Fibroblast of skin of scalp (primary cell): ENCODE measurements at regions not wholly inside any gene's neighbourhood (a gene's known extent, or its start where the extent isn't known, plus 50 kb on each side); places are given as distances from the start of the nearest gene placed in this dataset.

Experiments used
- DNase-seq: peaks from one replicate; pipeline ENCODE4 v3.0.0-alpha.2; 2013

DNA sequence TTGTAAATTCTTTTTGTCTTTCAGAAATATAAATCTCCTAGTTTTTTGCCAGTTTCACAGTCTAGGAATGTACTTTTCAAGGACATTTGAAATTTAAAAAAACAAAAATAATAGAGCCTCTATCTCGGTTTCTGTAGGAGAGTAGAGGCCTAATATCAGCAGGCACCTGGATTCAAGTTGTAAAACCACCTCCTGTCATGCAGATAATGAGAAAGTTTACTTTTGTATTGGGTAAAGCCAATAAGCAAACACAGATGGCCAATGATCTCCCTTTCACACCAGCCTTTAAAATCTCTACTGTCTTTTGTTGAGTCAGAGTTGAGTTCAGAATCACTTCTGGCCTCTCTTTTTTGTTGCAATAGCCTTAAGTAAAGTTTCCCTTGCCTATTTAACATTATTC lies 1499.9 kb downstream of the PCDH18 start:
- no peak for DNase-seq

DNA sequence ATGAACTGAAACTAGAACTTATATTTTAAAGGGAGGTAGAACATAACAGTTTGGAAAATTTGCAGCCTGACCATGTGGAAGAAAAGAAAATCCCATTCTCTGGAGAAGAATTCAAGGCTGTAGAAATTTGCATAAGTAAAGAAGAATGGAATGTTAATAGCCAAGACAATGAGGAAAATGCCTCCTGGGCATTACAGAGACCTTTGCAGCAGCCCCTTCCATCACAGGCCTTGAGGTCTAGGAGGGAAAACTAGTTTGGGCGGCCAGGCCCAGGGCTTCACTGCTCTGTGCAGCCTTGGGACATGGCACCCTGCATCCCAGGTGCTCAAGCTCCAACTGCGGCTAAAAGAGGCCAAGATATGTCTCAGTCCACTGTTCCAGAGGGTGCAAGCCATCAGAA lies 1506.8 kb downstream of the PCDH18 start:
- DNase-seq: no peak

DNA sequence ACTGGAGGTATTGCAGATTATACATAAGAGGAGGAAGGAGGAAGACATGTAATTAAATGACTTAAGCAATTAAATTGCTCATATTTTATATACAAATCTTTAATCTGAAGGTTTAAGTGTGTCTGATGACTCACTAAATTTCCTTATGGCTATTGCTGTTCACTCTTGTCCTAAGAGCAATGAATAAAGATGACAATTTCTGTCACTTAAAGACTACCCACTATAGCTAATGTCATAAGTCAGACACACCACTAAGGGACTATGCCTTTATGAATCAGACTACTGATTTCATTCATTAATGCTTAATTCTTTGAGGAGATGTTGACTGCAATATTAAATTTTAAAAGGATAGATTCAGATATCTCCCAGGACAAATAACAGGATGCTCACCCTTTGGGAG lies 1514.7 kb downstream of the PCDH18 start:
- no peak for DNase-seq

DNA sequence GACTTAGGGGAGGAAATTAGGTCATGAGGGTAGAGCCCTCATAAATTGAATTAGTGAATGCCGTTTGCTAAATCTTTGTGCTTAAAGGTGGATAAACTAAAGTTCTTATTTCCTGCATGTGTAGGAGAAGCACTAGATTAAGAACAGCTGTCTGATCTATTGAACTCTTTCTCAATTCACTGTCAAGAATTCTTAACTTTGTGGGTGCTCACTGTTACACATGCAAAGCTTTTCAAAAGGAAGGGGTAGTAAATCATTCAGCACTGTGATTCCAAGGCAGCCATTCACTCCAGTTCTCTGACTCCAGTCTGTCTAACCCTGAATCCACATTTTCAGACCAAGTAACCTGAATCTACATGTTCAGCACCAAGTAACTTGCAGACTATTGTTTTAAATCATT lies 1520.1 kb downstream of the PCDH18 start:
- DNase-seq: no peak

DNA sequence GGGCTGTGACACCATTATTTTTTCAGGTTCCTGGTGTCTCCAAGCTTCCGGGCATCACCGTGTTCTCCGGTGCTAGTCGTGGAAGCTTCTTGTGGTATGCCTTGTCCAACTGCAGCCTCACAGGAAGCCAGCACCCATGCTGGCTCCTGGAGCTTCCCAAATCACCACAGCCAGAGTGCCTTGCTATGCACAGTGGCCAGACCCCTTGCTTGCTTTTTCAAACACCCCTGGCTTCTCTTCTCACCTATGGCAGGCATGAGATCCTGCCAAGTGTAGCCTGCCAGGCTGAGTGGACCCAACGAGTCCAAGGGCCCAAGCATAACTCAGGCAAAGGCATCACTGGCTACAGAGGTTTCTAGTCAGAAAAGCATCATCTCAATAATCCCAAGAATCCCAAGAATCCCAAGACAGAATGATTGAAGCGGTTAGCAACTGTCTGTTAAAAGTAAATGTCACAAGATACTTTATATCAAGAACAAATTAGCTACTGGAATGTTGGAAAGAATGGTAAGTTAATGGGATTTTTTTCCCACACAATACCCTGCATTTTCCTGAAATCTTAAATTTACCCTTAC lies 1522.9 kb downstream of the PCDH18 start:
- DNase-seq: no peak

DNA sequence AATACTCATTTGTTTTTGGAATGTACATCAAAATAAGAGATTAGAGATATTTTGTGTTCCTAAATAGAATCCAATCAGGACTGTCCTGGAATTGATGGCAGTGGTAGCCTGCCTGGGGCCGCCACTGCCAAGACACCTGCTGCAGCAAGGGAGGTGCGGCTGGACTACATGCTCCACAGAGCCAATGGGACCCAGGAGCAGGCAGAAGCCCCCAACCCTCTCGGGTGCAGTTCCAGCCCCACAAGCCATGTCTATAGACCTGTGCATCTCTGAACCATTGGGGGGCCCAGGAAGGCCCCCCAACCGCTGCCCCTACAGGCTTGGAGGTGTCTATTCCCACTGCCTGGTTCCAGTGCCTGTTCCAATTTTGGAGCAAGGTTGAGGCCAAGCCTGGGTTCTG lies 1524.3 kb downstream of the PCDH18 start:
- no peak for DNase-seq

DNA sequence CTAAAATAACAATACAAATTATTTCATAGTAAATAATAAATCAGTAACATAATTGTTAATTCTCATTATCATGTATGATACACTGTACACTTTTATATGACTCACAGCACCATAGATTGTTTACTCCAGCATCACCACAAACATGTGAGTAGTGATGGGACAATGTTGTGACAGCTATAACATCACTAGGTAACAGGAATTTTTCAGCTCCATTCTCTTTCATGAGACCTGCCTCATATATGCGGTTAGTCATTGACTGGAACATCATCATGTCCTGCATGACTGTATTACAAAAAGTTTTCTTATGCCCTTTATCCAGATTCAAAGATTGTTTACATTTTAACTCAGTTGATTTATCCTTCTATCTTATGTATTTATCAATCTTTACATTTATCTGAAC lies 1530.0 kb downstream of the PCDH18 start:
- DNase-seq: no peak

DNA sequence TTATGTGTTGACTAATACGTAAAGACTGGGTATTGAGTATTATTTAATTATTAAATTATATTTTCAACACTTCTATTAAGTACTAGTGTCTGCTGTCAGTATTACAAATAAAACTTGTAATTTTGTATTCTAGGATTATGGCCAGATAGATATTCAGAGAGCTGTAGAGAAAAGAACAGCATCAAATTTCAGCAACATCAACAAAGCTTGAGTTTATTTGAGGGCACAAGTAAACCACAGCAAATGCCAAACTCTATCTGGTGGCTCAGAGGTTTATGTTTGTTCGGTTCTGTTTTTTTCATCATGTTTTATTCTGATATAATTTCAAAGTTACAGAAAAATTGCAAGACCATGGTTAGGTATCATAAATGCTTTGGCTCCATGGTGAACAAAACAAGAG lies 1530.5 kb downstream of the PCDH18 start:
- DNase-seq: no peak

DNA sequence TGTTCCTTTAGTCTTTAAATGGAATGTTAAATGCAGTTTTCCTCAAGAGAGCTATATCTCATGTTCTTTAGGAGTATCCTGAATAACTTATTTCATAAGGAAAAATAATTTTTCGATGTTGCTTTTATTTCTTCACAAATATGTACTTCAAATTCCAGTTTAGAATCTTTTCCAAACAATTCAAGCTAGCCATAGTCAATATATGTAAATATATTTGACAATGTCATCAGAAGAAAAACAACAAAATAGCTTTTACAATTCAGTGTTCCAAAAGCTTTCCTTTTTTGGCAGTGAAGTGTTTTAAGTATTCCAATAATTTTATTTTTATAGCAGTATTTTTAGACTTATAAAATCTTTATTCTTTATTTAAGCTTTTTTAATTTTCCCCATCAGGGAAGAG lies 1532.0 kb downstream of the PCDH18 start:
- no peak for DNase-seq

DNA sequence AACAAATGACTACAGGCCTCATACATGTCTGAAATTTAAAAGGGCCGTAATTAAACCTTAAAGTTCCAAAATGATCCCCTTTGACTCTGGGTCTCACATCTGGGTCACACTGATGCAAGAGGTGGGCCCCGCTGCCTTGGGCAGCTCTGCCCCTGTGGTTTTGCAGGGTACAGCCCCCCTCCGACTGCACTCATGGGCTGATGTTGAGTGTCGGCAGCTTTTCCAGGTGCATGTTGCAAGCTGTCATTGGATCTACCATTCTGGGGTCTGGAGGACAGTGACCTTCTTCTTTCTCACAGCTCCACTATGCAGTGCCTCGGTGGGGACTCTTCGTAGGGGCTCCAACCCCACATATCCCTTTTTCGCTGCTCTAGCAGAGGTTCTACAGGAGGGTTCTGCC lies 1537.9 kb downstream of the PCDH18 start:
- no peak for DNase-seq

DNA sequence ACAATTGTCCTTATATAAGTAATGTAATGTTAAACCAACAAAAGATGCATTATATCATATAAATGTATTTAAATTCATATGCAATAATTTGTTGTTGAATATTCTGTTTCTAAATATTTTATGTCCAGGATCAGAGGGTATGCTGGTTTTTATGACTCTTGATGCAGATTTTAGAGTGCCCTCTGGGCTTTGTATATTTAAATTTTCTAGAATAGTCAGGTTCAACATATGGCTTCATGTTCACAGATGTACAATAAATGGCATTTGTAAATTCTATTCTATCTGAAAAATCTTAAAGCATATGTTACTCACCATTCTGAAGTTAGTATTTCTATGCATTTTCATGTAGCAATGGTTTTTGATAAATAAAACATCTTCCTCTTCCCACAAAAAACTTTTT lies 1555.4 kb downstream of the PCDH18 start:
- DNase-seq: no peak

DNA sequence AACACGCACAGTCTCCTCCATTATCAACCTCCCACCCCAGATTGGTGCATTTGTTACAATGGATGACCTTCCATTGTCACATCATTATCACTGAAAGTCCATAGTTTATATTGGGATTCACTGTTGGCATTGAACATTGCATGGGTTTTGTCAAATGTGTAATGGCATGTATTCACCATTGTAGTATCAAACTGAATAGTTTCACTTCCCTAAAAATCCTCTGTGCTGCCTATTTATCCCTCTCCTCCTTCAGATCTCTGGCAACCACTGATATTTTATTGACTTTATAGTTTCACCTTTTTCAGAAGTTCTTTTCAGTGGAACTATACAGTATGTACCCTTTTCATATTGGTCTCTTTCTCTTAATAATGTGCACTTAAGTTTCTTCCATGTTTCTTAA lies 1565.4 kb downstream of the PCDH18 start:
- DNase-seq: no peak

DNA sequence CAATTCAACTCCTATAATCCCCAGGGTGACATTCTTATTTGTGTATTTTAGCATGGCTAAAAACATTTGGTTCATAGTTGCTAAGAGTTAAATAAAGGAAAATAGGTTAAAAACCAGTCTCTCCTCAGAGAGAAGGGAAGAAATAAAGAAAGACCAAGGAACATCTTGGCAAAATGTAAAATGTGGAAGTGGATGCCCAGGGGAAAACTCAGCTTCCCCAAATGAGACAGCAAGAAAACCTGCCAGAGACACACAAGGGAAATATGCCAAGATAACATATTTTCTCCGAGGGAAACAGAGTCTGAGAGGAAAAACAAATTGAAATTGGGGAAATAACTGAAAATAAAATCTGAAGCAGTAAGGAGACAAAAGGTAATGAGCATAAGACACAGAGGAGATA lies 1569.3 kb downstream of the PCDH18 start:
- DNase-seq: no peak

DNA sequence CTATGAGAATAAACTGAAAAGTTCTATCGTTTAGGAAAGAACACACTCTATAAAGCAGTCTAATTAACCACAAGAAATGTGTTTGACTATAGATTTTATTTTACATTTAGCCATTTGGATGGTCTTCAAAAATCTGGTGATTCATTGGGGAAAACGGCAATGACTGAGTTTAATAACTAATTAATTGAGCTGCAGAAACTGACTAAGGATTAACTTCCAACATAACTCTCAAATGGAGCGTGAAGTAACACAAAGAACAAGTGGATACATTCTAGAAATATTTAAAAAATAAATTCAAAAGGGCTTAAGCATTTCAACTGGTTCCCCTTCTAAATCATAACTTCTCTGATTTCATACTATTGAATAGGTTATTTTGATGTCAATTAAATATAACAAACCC lies 1582.4 kb downstream of the PCDH18 start:
- no peak for DNase-seq

DNA sequence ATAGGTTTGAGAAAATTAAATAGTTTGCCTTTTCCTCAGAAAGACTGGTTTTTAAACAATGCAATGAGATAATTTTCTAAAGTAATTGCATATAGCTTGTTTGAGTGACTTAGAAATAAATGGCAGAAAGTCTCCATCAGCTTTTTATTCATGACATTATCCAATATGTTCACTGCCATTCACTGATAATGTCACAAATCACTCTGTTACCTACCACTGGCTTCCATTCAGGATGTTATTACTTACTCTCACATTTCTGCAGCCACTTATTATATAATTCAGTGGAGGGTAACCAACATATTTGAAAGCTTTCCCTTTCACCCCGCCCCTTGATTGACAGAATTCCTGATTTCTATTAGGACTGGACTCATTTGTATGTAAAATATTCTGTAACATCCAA lies 1583.5 kb downstream of the PCDH18 start:
- DNase-seq: no peak

DNA sequence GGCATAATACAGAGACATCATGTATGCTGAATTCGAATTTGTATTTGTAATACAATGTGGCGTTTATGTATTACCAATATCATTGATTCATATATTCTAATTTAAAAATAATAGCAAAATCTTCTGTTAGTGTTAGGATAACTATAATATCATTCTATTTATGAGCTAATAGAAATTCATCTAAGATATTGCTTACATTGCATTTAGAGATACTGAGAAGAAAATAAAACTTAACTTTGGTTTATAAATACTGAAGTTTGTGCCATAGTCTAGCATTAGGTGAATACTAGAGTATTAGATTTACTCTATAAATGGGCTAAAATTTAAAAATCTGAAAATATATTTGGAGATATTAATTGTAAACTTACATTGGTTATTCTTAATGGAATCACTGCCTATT lies 1590.6 kb downstream of the PCDH18 start:
- no peak for DNase-seq

DNA sequence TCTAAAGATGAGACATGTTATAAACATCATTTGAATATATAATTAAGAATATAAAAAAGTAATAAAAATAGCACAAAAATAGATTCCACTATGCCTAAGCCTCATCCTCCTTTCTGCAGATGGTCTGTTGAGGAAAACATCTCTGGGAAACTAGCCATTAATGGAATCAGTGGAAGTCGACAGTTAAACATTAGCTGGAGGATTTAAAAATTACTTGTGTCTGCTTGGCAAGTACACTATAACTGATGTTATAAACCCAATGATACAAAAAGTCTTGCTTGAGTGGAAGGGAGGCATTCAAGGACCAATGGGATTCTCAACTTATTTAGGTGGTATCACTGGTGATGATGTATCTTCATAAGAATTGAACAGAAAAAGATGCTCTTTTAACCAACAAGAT lies 1598.3 kb downstream of the PCDH18 start:
- DNase-seq: no peak

DNA sequence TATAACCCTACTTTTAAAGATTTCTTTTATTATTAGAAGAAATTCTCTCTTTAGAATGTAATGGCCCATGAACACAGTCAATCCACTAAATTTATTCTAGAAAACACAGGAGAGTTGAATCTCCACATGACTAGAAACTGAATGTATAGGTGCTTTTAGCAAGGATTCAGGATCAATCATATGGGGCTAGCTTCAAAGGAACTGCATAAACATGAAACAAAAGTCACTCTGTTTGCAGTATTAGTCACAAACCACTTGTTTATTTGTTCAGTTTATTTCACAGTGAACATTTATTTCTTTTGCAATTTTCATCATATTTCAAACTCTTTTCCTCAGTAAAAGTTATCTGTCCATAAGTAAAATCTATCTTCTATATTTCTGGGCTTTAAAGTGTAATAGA lies 1604.6 kb downstream of the PCDH18 start:
- DNase-seq: no peak

DNA sequence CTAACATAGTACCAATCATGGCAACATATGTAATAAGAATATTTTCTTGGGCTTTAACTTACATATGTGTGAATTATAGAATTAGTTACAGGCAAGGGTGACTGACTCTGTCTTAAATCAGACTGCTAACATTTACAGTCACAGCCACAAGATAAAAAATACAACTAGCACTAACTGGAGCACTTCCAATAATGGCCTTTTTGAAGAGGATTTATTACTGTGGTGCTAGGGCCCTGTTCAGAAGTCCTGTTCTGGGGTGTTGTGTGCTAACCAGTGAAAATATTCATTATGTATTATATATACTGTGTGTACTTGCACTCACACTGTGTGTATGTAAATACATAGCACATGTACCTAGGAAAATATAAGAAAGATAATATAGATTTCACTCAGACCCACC lies 1611.2 kb downstream of the PCDH18 start:
- DNase-seq: no peak

DNA sequence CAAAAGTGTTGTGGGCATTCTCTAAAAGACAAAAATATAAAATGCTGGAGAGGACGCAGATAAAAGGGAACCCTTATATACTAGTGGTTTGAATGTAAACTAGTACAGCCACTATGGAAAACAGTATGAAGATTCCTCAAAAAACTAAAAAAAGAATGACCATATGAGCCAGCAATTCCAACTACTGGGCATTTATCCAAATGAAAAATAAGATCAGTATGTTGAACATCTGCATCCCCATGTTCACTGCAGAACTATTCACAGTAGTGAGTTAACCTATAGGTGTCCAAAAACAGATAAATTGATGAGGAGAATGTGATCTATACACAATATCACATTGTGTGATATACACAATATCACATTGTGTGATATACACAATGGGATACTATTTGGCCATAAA lies 1615.3 kb downstream of the PCDH18 start:
- DNase-seq: peak; percentile 38

DNA sequence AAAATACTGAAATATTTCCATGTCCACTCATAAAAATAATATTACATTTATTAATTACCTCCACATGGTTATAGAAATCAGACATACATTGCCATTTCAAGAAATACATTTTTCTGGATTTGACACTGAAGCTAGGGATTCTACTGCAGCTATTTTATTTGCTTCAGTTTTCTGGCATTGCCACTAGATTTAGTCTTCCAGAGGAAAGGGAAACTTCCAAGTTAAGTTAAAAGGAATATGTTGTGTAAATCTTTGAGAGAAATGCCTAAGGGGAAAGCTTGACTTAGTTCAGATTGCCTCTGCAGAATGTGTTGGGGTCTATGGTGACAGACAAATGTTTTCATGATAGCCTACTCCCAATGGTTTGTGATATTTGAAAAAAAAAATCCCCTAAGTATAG lies 1631.3 kb downstream of the PCDH18 start:
- no peak for DNase-seq

DNA sequence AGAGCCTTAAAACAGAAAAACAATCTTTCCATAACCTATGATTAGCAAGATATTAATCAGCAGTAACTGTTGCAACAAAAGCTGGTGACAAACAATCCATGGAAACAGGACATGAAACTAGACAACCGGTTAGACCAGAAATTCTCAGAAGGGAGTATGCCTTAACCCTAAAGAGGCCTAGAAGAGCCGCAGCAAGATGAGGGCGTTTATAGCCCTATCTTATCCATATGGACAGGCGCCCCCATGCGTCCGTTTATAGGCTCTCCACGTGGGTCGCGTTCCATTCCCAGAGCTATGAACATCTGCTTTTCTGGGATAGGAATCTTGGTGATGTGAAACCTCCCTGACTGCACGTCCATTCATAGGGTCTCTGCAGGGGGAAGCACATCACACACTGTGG lies 1662.7 kb upstream of the PABPC4L start:
- peak; percentile 11 for DNase-seq

DNA sequence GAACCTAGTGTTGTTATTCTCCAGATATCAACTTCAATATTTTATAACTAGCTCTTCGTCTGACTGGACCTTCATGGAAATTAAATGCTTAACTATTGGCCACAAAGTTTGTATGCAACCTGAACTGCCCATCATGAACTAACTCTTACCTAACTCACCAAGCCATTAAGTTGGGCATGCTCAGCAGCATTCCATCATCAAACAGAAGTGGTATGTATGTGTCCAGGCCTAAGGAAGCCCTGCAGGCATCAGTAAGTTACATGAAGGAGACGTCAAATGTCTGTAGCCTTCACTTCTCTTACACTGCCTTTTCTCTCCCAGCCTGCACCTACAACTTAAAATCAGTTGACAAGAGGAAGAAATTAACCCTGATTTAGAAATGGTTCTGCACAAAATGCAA lies 1639.2 kb upstream of the PABPC4L start:
- no peak for DNase-seq

DNA sequence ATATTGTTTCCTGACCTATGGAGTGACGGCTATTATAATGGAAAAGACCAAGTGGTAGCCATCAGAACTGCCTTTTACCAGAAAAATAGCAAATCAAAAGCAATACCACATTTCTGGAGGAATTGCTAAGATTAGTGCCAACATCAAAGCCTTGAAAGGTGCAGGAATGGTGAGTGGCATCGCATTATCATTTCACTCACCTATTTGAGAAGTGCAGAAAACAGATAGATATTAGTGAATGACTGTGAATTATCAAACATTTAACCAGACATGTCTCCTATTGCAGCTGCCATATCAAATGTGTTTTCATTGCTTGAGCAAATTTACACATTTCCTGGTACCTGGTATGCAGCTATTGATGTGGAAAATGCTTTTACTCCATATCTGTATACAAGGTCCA lies 1638.1 kb upstream of the PABPC4L start:
- DNase-seq: no peak

DNA sequence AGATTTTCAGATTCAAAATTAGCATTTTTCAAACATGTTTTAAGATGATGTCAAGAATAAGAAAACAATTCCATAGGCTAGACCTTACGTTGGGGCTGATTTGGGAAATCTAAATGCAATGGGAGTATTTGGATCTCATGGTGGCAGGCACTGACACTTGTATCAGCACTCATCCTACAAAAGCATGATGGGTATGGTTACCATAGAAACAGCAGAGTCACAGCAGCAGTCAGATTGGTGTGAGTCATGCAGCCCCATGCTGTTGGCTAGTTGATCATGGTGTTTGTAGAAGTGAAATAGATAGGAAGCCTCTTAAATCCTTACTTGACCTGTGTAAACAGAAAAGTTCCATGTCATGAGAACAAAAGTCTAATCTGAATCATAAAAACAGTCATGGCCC lies 1637.3 kb upstream of the PABPC4L start:
- peak; percentile 9 for DNase-seq

DNA sequence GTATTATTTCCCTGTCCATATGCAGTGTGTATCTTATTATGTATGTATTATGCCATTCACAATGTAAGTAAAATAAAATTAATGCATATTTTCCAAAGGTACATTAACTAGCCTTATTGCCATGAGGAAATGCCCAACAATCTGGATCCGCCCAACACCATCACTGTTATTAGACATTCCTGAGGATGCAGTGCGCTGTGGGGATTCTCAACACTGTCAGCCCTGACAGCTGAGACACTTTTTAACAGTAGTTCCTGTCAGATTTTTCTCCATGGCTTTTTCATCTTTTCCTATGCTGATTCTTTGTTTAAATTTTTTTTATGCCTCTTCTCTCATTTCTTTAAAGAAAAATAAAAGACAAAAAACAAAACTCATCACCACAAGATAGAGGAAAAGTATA lies 1632.9 kb upstream of the PABPC4L start:
- no peak for DNase-seq
